Esophagus (tissue), 2 donors: ENCODE measurements at regions not wholly inside any gene's neighbourhood (a gene's known extent, or its start where the extent isn't known, plus 50 kb on each side); places are given as distances from the start of the nearest gene placed in this dataset.
"Not testable (repeated sequence)": the region's sequence is repeated elsewhere in the genome, so short reads cannot be mapped to it uniquely, and the experiment has no call there.

Source experiments
- H3K27ac ChIP-seq, 2 donors: one replicate each; pipeline ENCODE4 v1.5.1; 2013; ENCODE audit warnings: low read depth in 2 of 2, mild to moderate bottlenecking in 2 of 2, inconsistent platforms in 1 of 2, low read length in 1 of 2, moderate library complexity in 1 of 2
- H3K27me3 ChIP-seq, 2 donors: one replicate each; pipeline ENCODE4 v1.6.1; 2013; ENCODE audit warnings: low read length in 2 of 2, control low read depth in 1 of 2, mild to moderate bottlenecking in 1 of 2; ENCODE audit not compliant: insufficient read depth in 2 of 2, control insufficient read depth in 1 of 2
- H3K36me3 ChIP-seq, 2 donors: one replicate each; pipeline ENCODE4 v1.6.1; 2013; ENCODE audit warnings: low read length in 1 of 2; ENCODE audit not compliant: control insufficient read depth in 2 of 2, insufficient read depth in 2 of 2
- H3K4me1 ChIP-seq, 2 donors: one replicate each; pipeline ENCODE4 v1.6.1; 2013; ENCODE audit warnings: low read length in 1 of 2; ENCODE audit not compliant: control insufficient read depth in 2 of 2, insufficient read depth in 2 of 2
- H3K4me3 ChIP-seq, 2 donors: one replicate each; pipeline ENCODE4 v1.5.1; 2013; ENCODE audit warnings: low read length in 2 of 2, mild to moderate bottlenecking in 2 of 2, low read depth in 1 of 2, moderate library complexity in 1 of 2
- H3K9me3 ChIP-seq, 2 donors: one replicate each; pipeline ENCODE4 v1.6.1; 2013; ENCODE audit warnings: mild to moderate bottlenecking in 2 of 2, low read depth in 1 of 2, low read length in 1 of 2, moderate library complexity in 1 of 2; ENCODE audit not compliant: control insufficient read depth in 2 of 2, insufficient read depth in 1 of 2
- WGBS, 2 donors: extraction: QIAGEN DNeasy Blood & Tissue Kit; methylation state at CpG; one replicate each; pipeline ENCODE4 v1.1.7; 2013; 5-methylcytosine and 5-hydroxymethylcytosine counted together
- donor health status: healthy with polysubstance abuse.
- donor health status: Bipolar disorder and iron deficiency.

DNA sequence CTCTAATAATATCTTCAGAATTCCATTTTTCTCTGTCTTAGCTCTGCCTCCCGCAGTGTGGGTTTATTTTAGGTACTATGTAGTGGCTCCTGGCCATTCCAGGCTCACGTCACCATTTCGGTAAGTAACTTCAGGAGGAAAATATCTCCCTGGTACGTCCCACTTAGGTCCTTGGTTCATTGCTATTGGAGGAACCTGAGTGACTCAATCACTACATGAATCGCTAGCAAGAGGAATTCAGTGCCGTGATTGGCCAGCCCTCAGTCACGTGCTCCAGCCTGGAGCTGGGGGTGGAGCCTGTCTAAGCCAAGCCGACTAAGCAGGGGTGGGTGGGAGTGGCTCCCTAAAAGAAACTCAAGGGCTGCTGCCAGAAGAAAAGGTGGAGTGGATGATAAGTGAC, 67.3 kb upstream of the E2F3 start:
- no peaks in the 10 kb centered on the region for H3K4me1 ChIP-seq
- H3K36me3 ChIP-seq = no peaks in the 10 kb centered on the region
- H3K4me3 ChIP-seq = no peak overlapping the region
- H3K27me3 ChIP-seq = no peaks in the 10 kb centered on the region
- WGBS, 2 donors = 90 to 95% methylated on average over 8 of the region's 8 CpGs
- H3K9me3 ChIP-seq = peaks cover 0 to 2% of the 10 kb centered on the region in 2 donors
- no peak overlapping the region for H3K27ac ChIP-seq

GRCh38 chr6:20334962-20335361, 66.7 kb upstream of the E2F3 start:
- Histone ChIP-seq H3K27ac (no peak overlapping the region), H3K36me3 (no peaks in the 10 kb centered on the region), H3K4me1 (peaks cover 0 to under 1% of the 10 kb centered on the region in 2 donors), H3K27me3 (no peaks in the 10 kb centered on the region), H3K4me3 (no peak overlapping the region), H3K9me3 (peaks cover 0 to 2% of the 10 kb centered on the region in 2 donors)
- WGBS, 2 donors = 73 to 86% methylated on average over 1 of the region's 1 CpG

- 36 to 50% methylated on average over 4 of the region's 4 CpGs for WGBS, 2 donors
Measured at GRCh38 chr6:20335872-20336271, 65.8 kb upstream of the E2F3 start.

DNA sequence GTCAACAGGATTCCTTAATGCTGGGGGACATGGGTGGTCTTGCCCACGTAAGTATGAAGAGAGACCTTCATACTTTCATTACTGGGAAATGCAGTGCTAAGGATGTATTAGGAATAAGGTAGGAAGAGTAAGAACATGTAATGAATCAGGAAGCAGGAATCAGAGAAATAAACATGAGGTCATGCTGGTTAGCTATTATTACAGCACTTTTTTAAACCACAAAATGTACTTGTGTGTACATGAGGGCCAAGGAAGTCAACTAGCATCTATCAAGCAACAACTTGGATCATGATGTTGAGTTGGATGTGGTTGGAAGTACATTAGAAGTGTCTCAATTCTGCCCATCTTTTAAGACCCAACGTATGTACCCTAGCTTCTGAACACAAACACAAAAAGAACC, 63.5 kb upstream of the E2F3 start:
- Histone ChIP-seq H3K36me3 (no peaks in the 10 kb centered on the region), H3K4me3 (no peak overlapping the region), H3K27me3 (no peaks in the 10 kb centered on the region), H3K27ac (no peak overlapping the region), H3K4me1 (peaks cover 0 to 2% of the 10 kb centered on the region in 2 donors), H3K9me3 (peaks cover 0 to 2% of the 10 kb centered on the region in 2 donors)
- WGBS, 2 donors = 90 to 92% methylated on average over 2 of the region's 2 CpGs

More at GRCh38 chr6:20335872-20336271, 65.8 kb upstream of the E2F3 start:
- H3K4me1 ChIP-seq = peaks cover 0 to 2% of the 10 kb centered on the region in 2 donors
- H3K4me3 ChIP-seq = no peak overlapping the region
- H3K27me3 ChIP-seq = no peaks in the 10 kb centered on the region
- H3K27ac ChIP-seq = no peak overlapping the region
- H3K36me3 ChIP-seq = no peaks in the 10 kb centered on the region
- H3K9me3 ChIP-seq = peaks cover 0 to 2% of the 10 kb centered on the region in 2 donors

- Histone ChIP-seq H3K9me3 (no peaks in the 10 kb centered on the region), H3K27ac (no peak overlapping the region), H3K4me1 (peaks cover 0 to 2% of the 10 kb centered on the region in 2 donors), H3K4me3 (no peak overlapping the region), H3K27me3 (no peaks in the 10 kb centered on the region), H3K36me3 (no peaks in the 10 kb centered on the region)
- WGBS, 2 donors = 86 to 87% methylated on average over 9 of the region's 9 CpGs
Measured at GRCh38 chr6:20340068-20340848, 61.4 kb upstream of the E2F3 start.

GRCh38 chr6:20341096-20341495, 60.6 kb upstream of the E2F3 start:
- Histone ChIP-seq H3K27me3 (no peaks in the 10 kb centered on the region), H3K27ac (no peak overlapping the region), H3K9me3 (no peaks in the 10 kb centered on the region), H3K4me3 (no peak overlapping the region), H3K36me3 (no peaks in the 10 kb centered on the region), H3K4me1 (peaks cover 0 to 2% of the 10 kb centered on the region in 2 donors)
- WGBS, 2 donors = 79 to 82% methylated on average over 2 of the region's 2 CpGs

DNA sequence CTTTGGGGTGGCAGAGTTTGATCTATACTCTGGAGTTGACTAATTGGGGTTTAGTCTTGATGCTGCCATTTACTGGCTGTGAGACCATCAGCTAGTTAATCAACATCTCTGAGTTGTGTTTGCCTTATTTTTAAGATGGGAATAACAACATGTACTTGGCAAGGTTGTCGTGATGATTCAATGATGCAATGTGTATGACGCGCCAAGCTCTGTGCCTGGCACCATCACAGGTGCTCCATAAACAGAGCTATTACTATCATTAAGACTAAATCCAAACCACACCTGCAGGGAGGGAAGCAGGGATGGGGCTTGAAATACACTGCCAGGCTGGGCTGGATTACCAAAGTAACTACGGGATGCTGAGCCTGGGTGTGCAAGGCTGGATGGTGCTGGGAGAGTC, 60.1 kb upstream of the E2F3 start:
- Histone ChIP-seq H3K9me3 (no peaks in the 10 kb centered on the region), H3K27ac (no peak overlapping the region), H3K4me1 (peaks cover 0 to 2% of the 10 kb centered on the region in 2 donors), H3K27me3 (no peaks in the 10 kb centered on the region), H3K4me3 (no peak overlapping the region), H3K36me3 (no peaks in the 10 kb centered on the region)
- WGBS, 2 donors = 71 to 72% methylated on average over 4 of the region's 4 CpGs

- not testable (repeated sequence) for H3K9me3 ChIP-seq, H3K36me3 ChIP-seq, H3K4me1 ChIP-seq, H3K27ac ChIP-seq, H3K4me3 ChIP-seq, H3K27me3 ChIP-seq
- WGBS, 2 donors = 84 to 89% methylated on average over 4 of the region's 4 CpGs
Measured at GRCh38 chr6:20346948-20347347, 54.7 kb upstream of the E2F3 start.

GRCh38 chr6:20348041-20348440, 53.6 kb upstream of the E2F3 start:
- WGBS, 2 donors = 82 to 86% methylated on average over 3 of the region's 3 CpGs

DNA sequence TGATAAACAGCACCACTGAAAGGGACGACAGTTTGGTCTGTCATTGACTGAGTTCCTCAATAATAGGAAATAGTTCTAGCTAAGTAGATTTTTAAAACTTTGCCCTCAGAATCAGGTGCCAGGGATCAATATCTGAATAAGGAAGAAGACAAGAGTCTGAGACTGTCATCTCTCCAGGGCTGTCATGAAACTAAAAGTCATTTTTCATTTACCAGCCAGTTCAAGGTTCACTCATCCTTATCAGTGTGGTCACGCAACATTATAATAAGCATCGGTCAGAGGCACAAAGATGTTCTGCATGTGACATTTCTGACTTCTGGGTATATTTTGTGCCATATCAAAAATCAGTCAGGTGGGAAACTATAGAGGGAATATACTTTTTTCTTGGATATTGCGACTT, 52.5 kb upstream of the E2F3 start:
- Histone ChIP-seq H3K4me3 (no peak overlapping the region), H3K27me3 (no peaks in the 10 kb centered on the region), H3K27ac (no peak overlapping the region), H3K4me1 (no peaks in the 10 kb centered on the region), H3K36me3 (no peaks in the 10 kb centered on the region), H3K9me3 (peaks cover 3 to 4% of the 10 kb centered on the region in 2 donors)
- WGBS, 2 donors = 55 to 88% methylated on average over 4 of the region's 4 CpGs

More at GRCh38 chr6:20348041-20348440, 53.6 kb upstream of the E2F3 start:
- no peak overlapping the region for H3K27ac ChIP-seq
- H3K4me1 ChIP-seq = no peaks in the 10 kb centered on the region
- no peaks in the 10 kb centered on the region for H3K9me3 ChIP-seq
- no peaks in the 10 kb centered on the region for H3K27me3 ChIP-seq
- no peak overlapping the region for H3K4me3 ChIP-seq
- H3K36me3 ChIP-seq = no peaks in the 10 kb centered on the region
